ENCODE measurements at regions not wholly inside any gene's neighbourhood (a gene's known extent, or its start where the extent isn't known, plus 50 kb on each side); places are given as distances from the start of the nearest gene placed in this dataset.

- TF ChIP-seq GTF2F1 (IDR thresholded peaks at IDR 0.05; ENCODE audit: low read depth, low read length): no peak
- no peak for TF ChIP-seq NFRKB (IDR thresholded peaks at IDR 0.05; ENCODE audit: low read depth)
- no peak for TF ChIP-seq NR2C1 (IDR thresholded peaks at IDR 0.05)
- no peak for TF ChIP-seq NR2C1 (tag; IDR thresholded peaks at IDR 0.05)
Measured at GRCh38 chr3:189398656-189399055, 226.9 kb downstream of the TPRG1 start (continued).

GRCh38 chr3:189401196-189401595 lies 229.4 kb downstream of the TPRG1 start:
- DNase-seq (ENCODE audit: extremely low read depth in 1 of 4, low spot score in 3 of 4) (no peak), ATAC-seq (no peak), FAIRE-seq (no peak)
- no peaks in the 10 kb centered on the region for H3K27me3 ChIP-seq (ENCODE audit: control insufficient read depth in 2 of 2, insufficient read depth in 2 of 2, low read length in 2 of 2)
- H3K4me1 ChIP-seq (replicated peaks in 1 of 2; ENCODE audit: control insufficient read depth in 2 of 2, insufficient read depth in 2 of 2, low read length in 2 of 2): no peaks in the 10 kb centered on the region
- 2% methylated on average over 2 of the region's 2 CpGs for WGBS (ENCODE audit: insufficient coverage, low coverage, missing lambda C conversion rate)
- in situ Hi-C loops (cut with MboI): no loop called here
- no peaks in the 10 kb centered on the region for H3K36me3 ChIP-seq (ENCODE audit: control insufficient read depth, insufficient read depth, low read length)
- no peak overlapping the region for H3K9ac ChIP-seq (ENCODE audit: insufficient read depth in 1 of 2, low read depth in 2 of 2, low read length in 2 of 2)
- no peaks in the 10 kb centered on the region for H3K79me2 ChIP-seq (ENCODE audit: control insufficient read depth, insufficient read depth, low read length)
- ChIA-PET POLR2A (no interaction called here), CTCF (ENCODE audit: low intra/inter-chr PET ratio) (no interaction called here)
- no peaks in the 10 kb centered on the region for H3K9me1 ChIP-seq (ENCODE audit: control insufficient read depth, insufficient read depth, low read length)
- intact Hi-C loops (cut with micrococcal nuclease): no loop called here
- no peak overlapping the region for H3K4me3 ChIP-seq
- H3K9me3 ChIP-seq (replicated peaks; ENCODE audit: control insufficient read depth, insufficient read depth, low read depth, low read length): no peaks in the 10 kb centered on the region
- no peaks in the 10 kb centered on the region for H4K20me1 ChIP-seq (replicated peaks; ENCODE audit: control insufficient read depth, insufficient read depth, low read length)
- no peak overlapping the region for H2AFZ ChIP-seq (ENCODE audit: low read depth, low read length)
- no peak overlapping the region for H3K4me2 ChIP-seq (ENCODE audit: insufficient read depth, low read length)
- TF ChIP-seq CTCF (IDR thresholded peaks at IDR 0.05 in 2 of 3, conservative IDR thresholded peaks at IDR 0.05 in 1 of 3; ENCODE audit: insufficient read depth in 2 of 3, low read depth in 1 of 3, low read length in 3 of 3) (no peak), SRF (CRISPR knock-in tag; IDR thresholded peaks at IDR 0.05) (no peak), VEZF1 (CRISPR knock-in tag; IDR thresholded peaks at IDR 0.05) (no peak), NFATC3 (IDR thresholded peaks at IDR 0.05) (no peak)
- no TSS peak for BruUV-seq (replicated peaks)
- H3K27ac ChIP-seq (ENCODE audit: extremely low read depth, low read depth, low read length): no peak overlapping the region

All from K562 (cell line).